Spleen (tissue), 11 donors: ENCODE measurements at regions not wholly inside any gene's neighbourhood (a gene's known extent, or its start where the extent isn't known, plus 50 kb on each side); places are given as distances from the start of the nearest gene placed in this dataset.
A peak's percentile ranks its signal among the peaks of the same experiment; 100 is the strongest.

Experiments used
- DNase-seq: peaks from one replicate; pipeline ENCODE4 v3.0.0-alpha.2; 2020
- H3K27ac ChIP-seq, 8 donors: fragments of 200-600 bp; sonication (generic) in 7 of 8; 1 replicate in 4 of 8; 2 replicates in 4 of 8; pipeline versions ENCODE4 v1.5.0 to v1.8.0; 2016 to 2021; ENCODE audit warnings: inconsistent platforms in 4 of 8, mild to moderate bottlenecking in 4 of 8, moderate library complexity in 1 of 8
- H3K27me3 ChIP-seq, 7 donors: fragments of 200-600 bp; sonication (generic) in 6 of 7; replicated peaks in 1 of 7; 1 replicate in 4 of 7; 2 replicates in 3 of 7; pipeline versions ENCODE4 v1.5.0 to v1.8.0; 2016 to 2021; ENCODE audit warnings: inconsistent platforms in 3 of 7, mild to moderate bottlenecking in 1 of 7
- H3K36me3 ChIP-seq, 6 donors: fragments of 200-600 bp; sonication (generic) in 5 of 6; 1 replicate in 4 of 6; 2 replicates in 2 of 6; pipeline versions ENCODE4 v1.5.0 to v1.8.0; 2016 to 2021; ENCODE audit warnings: inconsistent platforms in 2 of 6
- H3K4me1 ChIP-seq, 6 donors: fragments of 200-600 bp; sonication (generic) in 5 of 6; 1 replicate in 3 of 6; 2 replicates in 3 of 6; pipeline versions ENCODE4 v1.5.0 to v1.8.0; 2016 to 2021; ENCODE audit warnings: inconsistent platforms in 3 of 6
- H3K4me3 ChIP-seq, 8 donors: fragments of 200-600 bp; sonication (generic) in 7 of 8; 1 replicate in 4 of 8; 2 replicates in 4 of 8; pipeline versions ENCODE4 v1.5.0 to v1.8.0; 2016 to 2021; ENCODE audit warnings: inconsistent platforms in 4 of 8, mild to moderate bottlenecking in 4 of 8, moderate library complexity in 2 of 8
- H3K9me3 ChIP-seq, 8 donors: fragments of 200-600 bp; sonication (generic) in 7 of 8; 1 replicate in 4 of 8; 2 replicates in 4 of 8; pipeline versions ENCODE4 v1.5.0 to v1.8.0; 2016 to 2021; ENCODE audit warnings: inconsistent platforms in 4 of 8
- CTCF ChIP-seq, 11 experiments: fragments of 200-600 bp in 7 of 11; fragments of 450-650 bp in 4 of 11; sonication (generic) in 4 of 11; IDR thresholded peaks in 8 of 11; conservative IDR thresholded peaks in 3 of 11; 1 replicate in 7 of 11; 2 replicates in 4 of 11; pipeline versions ENCODE4 v1.4.0 to v1.8.0; 2016 to 2021; ENCODE audit warnings: antibody characterized with exemption in 11 of 11, inconsistent platforms in 4 of 11, mild to moderate bottlenecking in 1 of 11
- POLR2A ChIP-seq, 3 donors: fragments of 450-650 bp; IDR thresholded peaks; one replicate each; pipeline ENCODE4 v1.5.1; 2017; ENCODE audit warnings: antibody characterized with exemption in 3 of 3, mild to moderate bottlenecking in 1 of 3
- POLR2AphosphoS5 ChIP-seq, 3 donors: sonication (generic); formaldehyde crosslinking; IDR thresholded peaks; one replicate each; pipeline ENCODE4 v1.5.1; 2017; ENCODE audit warnings: antibody characterized with exemption in 3 of 3
- WGBS, 5 donors: extraction: QIAGEN DNeasy Blood & Tissue Kit in 3 of 5; methylation state at CpG; one replicate each; pipeline versions ENCODE4 v1.1.5 to v1.1.7; 2013 to 2018; 5-methylcytosine and 5-hydroxymethylcytosine counted together
- intact Hi-C: fragments of 100-400 bp; cut with DNase I; formaldehyde crosslinking; loops from one replicate; pipeline ENCODE4 v1.15.0; 2023; ENCODE audit warnings: low total_unique reads
- donor health status: healthy with polysubstance abuse.
- donor health status: DM: no; HTN: no; CAD: no; lungs with moderate emphysema.
- donor health status: DM: no; HTN: no; CAD: no.
- donor health status: Bipolar disorder and iron deficiency.
- donor health status: healthy.
- donor health status: DM: no; HTN: no; CAD: no.
- donor health status: DM: yes; HTN: yes; CAD: no.

GRCh38 chr13:76725211-76725610 is 161.0 kb downstream of the KCTD12 start:
- Histone ChIP-seq H3K4me3 (no peak overlapping the region), H3K27me3 (no peaks in the 10 kb centered on the region), H3K9me3 (peaks cover 0 to 12% (median 3%) of the 10 kb centered on the region in 8 donors), H3K27ac (peak overlapping the region in 4 of 8 donors; percentile 23 to 73 (median 57)), H3K36me3 (no peaks in the 10 kb centered on the region), H3K4me1 (peaks cover 18 to 67% (median 27%) of the 10 kb centered on the region in 6 donors)
- 0 to 69% (median 36%) methylated on average over 1 of the region's 1 CpG for WGBS, 5 donors
- TF ChIP-seq CTCF (IDR thresholded peaks at IDR 0.05 in 8 of 11, conservative IDR thresholded peaks at IDR 0.05 in 3 of 11) (no peak), POLR2AphosphoS5 (IDR thresholded peaks at IDR 0.05) (no peak), POLR2A (IDR thresholded peaks at IDR 0.05) (no peak)
- intact Hi-C loops = no loop called here
- no peak for DNase-seq

GRCh38 chr13:76724421-76724820 is 161.8 kb downstream of the KCTD12 start:
- peaks cover 18 to 63% (median 27%) of the 10 kb centered on the region in 6 donors for H3K4me1 ChIP-seq
- no peak overlapping the region for H3K4me3 ChIP-seq
- H3K9me3 ChIP-seq = peaks cover 0 to 12% (median 3%) of the 10 kb centered on the region in 8 donors
- TF ChIP-seq POLR2AphosphoS5 (IDR thresholded peaks at IDR 0.05) (no peak), CTCF (IDR thresholded peaks at IDR 0.05 in 8 of 11, conservative IDR thresholded peaks at IDR 0.05 in 3 of 11) (no peak), POLR2A (IDR thresholded peaks at IDR 0.05) (no peak)
- 34 to 50% (median 41%) methylated on average over 2 of the region's 2 CpGs for WGBS, 5 donors
- H3K27ac ChIP-seq = peak overlapping the region in 7 of 8 donors; percentile 31 to 73 (median 70)
- H3K36me3 ChIP-seq = no peaks in the 10 kb centered on the region
- DNase-seq = no peak
- no peaks in the 10 kb centered on the region for H3K27me3 ChIP-seq
- intact Hi-C loops = no loop called here

GRCh38 chr13:76723551-76724232 is 162.5 kb downstream of the KCTD12 start:
- no peak overlapping the region for H3K4me3 ChIP-seq
- DNase-seq = no peak
- H3K36me3 ChIP-seq = no peaks in the 10 kb centered on the region
- H3K9me3 ChIP-seq = peaks cover 0 to 12% (median 3%) of the 10 kb centered on the region in 8 donors
- H3K4me1 ChIP-seq = peaks cover 18 to 61% (median 27%) of the 10 kb centered on the region in 6 donors
- no peak for TF ChIP-seq CTCF (IDR thresholded peaks at IDR 0.05 in 8 of 11, conservative IDR thresholded peaks at IDR 0.05 in 3 of 11)
- TF ChIP-seq POLR2AphosphoS5 (IDR thresholded peaks at IDR 0.05) = peak in 2 of 3 donors; percentile 54 to 75
- intact Hi-C loops = no loop called here
- H3K27me3 ChIP-seq = no peaks in the 10 kb centered on the region
- 18 to 25% (median 20%) methylated on average over 5 of the region's 5 CpGs for WGBS, 5 donors
- peak overlapping the region; percentile 8 to 73 (median 66) for H3K27ac ChIP-seq

GRCh38 chr13:76722782-76723181 is 163.4 kb downstream of the KCTD12 start:
- Histone ChIP-seq H3K27ac (peak overlapping the region; percentile 8 to 73 (median 66)), H3K27me3 (no peaks in the 10 kb centered on the region), H3K4me3 (no peak overlapping the region), H3K36me3 (no peaks in the 10 kb centered on the region), H3K9me3 (peaks cover 0 to 8% (median 1%) of the 10 kb centered on the region in 8 donors), H3K4me1 (peaks cover 18 to 61% (median 27%) of the 10 kb centered on the region in 6 donors)
- WGBS, 5 donors = 86 to 95% (median 93%) methylated on average over 1 of the region's 1 CpG
- intact Hi-C loops = no loop called here
- no peak for DNase-seq
- TF ChIP-seq CTCF (IDR thresholded peaks at IDR 0.05 in 8 of 11, conservative IDR thresholded peaks at IDR 0.05 in 3 of 11) (no peak), POLR2AphosphoS5 (IDR thresholded peaks at IDR 0.05) (no peak), POLR2A (IDR thresholded peaks at IDR 0.05) (no peak)
